IPS-NIHi7 (cell line): ENCODE measurements at regions not wholly inside any gene's neighbourhood (a gene's known extent, or its start where the extent isn't known, plus 50 kb on each side); places are given as distances from the start of the nearest gene placed in this dataset.
"Not testable (repeated sequence)": the region's sequence is repeated elsewhere in the genome, so short reads cannot be mapped to it uniquely, and the experiment has no call there.

Experiments
- DNase-seq: peaks from one replicate; pipeline ENCODE4 v3.0.0; 2012; ENCODE audit warnings: mixed read lengths; ENCODE audit errors: extremely low spot score

- no peak for DNase-seq
Observed at GRCh38 chr10:8379906-8380832, 325.7 kb downstream of the GATA3 start.

- no peak for DNase-seq
Observed at GRCh38 chr10:8380833-8381496, 326.5 kb downstream of the GATA3 start.

GRCh38 chr10:8386781-8387180 is 332.3 kb downstream of the GATA3 start:
- DNase-seq, result no peak

GRCh38 chr10:8389630-8390029 is 335.1 kb downstream of the GATA3 start:
- no peak for DNase-seq

GRCh38 chr10:8392216-8392615 is 337.7 kb downstream of the GATA3 start:
- DNase-seq, result no peak

GRCh38 chr10:8393531-8393930 is 339.0 kb downstream of the GATA3 start:
- no peak for DNase-seq

- no peak for DNase-seq
Observed at GRCh38 chr10:8396675-8397074, 342.2 kb downstream of the GATA3 start.

DNA sequence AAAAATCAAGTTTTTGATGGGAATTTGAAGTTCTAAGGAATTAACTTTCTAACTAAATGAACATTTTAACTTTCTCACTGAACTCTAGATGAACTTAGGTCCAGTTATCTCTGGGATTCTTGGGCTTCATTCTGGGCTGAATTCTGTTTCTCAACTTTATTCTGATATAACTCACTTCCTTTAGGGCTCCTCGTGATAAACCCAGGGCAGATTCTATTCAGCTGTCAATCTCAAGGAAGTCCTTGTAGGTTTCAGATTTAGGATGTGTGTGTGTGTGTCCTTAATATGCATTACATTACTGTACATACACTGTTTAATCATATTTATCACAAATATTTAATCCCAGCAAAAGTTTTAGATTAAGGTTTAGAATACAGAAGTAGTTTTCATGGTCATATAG is 344.3 kb downstream of the GATA3 start:
- DNase-seq, result no peak

- no peak for DNase-seq
Observed at GRCh38 chr10:8400151-8400550, 345.7 kb downstream of the GATA3 start.

DNA sequence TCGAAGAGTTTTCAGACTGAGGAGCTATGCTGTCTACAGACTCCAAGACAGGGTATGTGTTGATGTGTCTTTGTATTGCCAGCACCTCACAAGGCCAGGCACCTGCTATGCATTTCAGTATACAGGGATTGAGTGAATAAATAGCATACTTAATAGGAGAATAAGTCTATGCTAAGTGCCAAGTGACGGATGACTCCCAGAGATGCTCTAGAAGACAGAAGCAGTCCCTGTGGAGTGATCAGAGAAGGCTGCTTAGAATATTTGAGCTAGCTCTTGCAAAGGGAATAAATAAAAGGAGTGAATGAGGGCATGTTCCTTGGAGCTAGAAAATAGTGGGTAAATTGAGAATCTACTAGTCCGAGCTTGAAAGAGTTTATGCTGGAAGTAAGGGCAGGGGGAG is 346.4 kb downstream of the GATA3 start:
- DNase-seq, result no peak

- no peak for DNase-seq
Observed at GRCh38 chr10:8401531-8401930, 347.0 kb downstream of the GATA3 start.

DNA sequence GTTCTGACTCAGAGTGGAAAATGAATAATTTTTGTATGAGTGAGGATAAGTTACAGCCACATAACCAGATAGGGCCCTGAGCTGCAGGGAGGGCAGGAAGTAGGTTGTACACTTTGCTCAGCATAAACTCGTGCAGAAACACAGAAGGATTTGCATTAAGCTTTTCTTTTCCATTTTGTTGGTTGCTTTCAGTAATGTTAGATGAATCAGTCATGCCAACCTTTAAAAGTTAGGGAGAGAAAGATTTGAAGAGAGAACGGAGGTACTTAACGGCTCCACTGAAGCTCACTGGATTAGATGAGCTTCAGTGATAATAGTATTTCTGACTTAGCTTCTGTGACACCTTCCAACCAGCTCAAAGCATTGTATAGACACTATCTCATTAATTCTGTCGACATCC is 348.1 kb downstream of the GATA3 start:
- DNase-seq, result no peak

- peak; percentile 69 for DNase-seq
Observed at GRCh38 chr10:8403711-8404371, 349.4 kb downstream of the GATA3 start.

DNA sequence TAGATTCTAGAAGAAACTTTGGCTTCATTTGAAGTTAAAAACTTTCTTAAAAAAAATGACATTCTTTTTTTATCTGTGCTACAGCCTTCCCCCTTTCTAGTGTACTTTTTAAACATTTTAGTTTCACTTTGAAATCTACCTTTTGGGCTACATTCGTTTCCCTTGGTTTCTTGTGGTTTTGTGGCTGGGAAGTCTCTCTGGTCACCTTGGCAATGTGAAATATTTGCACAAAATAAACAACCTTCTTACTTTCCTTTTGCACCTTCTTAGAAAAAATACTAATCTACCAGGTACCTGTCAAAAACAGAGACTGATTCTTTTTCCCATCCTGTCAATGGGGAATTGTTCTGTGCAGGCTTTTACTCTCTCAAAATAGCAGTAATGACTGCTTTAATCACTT is 350.2 kb downstream of the GATA3 start:
- DNase-seq, result no peak

DNA sequence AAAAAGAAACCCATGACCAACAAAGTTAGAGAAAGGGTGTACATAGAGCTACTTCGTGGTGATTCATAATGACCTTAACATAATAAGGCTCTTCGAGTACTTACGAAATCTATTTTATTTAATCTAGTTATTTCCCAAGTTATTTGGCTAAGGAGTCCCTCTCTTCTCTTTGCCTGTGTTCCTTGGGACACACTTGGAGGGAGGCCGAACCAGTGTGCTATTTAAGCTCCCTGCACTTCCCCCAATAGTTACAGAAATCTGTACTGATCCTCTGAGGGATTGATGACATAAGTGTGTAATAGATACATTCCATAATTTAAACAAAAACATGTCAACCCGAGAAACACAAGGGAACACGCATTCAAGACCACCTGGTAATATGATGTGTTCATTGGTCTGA is 351.1 kb downstream of the GATA3 start:
- no peak for DNase-seq

GRCh38 chr10:8407501-8408021 is 353.1 kb downstream of the GATA3 start:
- DNase-seq, result peak; percentile 24

DNA sequence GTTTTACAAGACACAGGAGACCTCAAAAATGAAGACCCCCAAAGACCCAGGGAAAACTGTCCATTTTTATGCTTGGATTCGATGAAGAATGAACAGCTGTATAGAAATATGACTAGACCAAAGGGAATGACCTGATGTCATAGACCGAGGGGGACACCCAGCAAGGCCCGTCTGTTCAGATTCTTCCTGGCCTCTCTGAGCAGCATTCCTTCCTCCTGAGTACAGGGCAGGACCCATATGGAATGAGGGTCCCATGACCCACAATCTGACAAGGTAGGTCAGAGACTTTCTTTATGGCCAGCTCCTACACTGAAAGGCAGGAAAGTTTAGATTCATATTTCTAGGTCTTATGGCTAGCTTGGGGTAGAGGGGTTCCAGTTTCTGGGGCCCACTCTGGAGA is 356.0 kb downstream of the GATA3 start:
- no peak for DNase-seq

DNA sequence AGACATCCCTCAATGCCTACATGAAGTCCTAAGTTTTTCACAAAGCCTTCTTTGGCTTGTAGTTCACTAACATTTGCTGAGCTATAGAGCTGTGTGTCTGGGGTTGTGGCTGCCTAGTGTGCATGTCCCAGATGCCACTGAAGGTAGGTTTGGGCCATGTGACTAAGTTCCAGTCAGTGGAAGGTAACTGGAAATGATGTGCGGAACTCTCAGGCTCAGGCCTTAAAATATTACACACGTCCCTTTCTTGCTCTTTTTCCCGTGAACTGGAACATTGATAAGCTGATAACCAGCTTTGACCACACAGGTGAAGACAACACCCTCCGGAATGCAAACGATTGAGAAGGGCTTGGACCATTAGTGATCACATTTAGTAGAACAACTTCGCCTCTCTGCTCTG is 358.1 kb downstream of the GATA3 start:
- no peak for DNase-seq

- DNase-seq, result not testable (repeated sequence)
Observed at GRCh38 chr10:8415029-8415428, 360.5 kb downstream of the GATA3 start.

- no peak for DNase-seq
Observed at GRCh38 chr10:8416192-8416701, 361.8 kb downstream of the GATA3 start.

- DNase-seq, result no peak
Observed at GRCh38 chr10:8416760-8417159, 362.3 kb downstream of the GATA3 start.

GRCh38 chr10:8417631-8418030 is 363.1 kb downstream of the GATA3 start:
- DNase-seq, result no peak
